ENCODE measurements at regions not wholly inside any gene's neighbourhood (a gene's known extent, or its start where the extent isn't known, plus 50 kb on each side); places are given as distances from the start of the nearest gene placed in this dataset.

GRCh38 chr5:165152058-165152457 lies 1646.6 kb downstream of the MAT2B start:
- no peak overlapping the region for H3K4me3 Mint-ChIP-seq (ENCODE audit: unreplicated experiment)
- no peak for TF ChIP-seq CTCF (IDR thresholded peaks at IDR 0.05)
- H3K4me1 Mint-ChIP-seq (ENCODE audit: low read depth), result no peaks in the 10 kb centered on the region
- no peaks in the 10 kb centered on the region for H3K27me3 Mint-ChIP-seq (ENCODE audit: low read depth)
- no peaks in the 10 kb centered on the region for H3K36me3 Mint-ChIP-seq (ENCODE audit: low read depth)
- no peak overlapping the region for H3K27ac Mint-ChIP-seq (ENCODE audit: unreplicated experiment)
- no peak for DNase-seq (ENCODE audit: low spot score)
- peaks cover 4% of the 10 kb centered on the region for H3K9me3 Mint-ChIP-seq (ENCODE audit: low read depth)

- no peak for TF ChIP-seq CTCF (IDR thresholded peaks at IDR 0.05)
- H3K4me3 Mint-ChIP-seq (ENCODE audit: unreplicated experiment), result no peak overlapping the region
- no peak for DNase-seq (ENCODE audit: low spot score)
These were observed 1651.8 kb downstream of the MAT2B start for GRCh38 chr5:165157219-165157618.

GRCh38 chr5:165161204-165161603 lies 1655.8 kb downstream of the MAT2B start:
- Mint-ChIP-seq H3K27me3 (ENCODE audit: low read depth) (no peaks in the 10 kb centered on the region), H3K4me1 (ENCODE audit: low read depth) (no peaks in the 10 kb centered on the region), H3K9me3 (ENCODE audit: low read depth) (no peaks in the 10 kb centered on the region), H3K27ac (ENCODE audit: unreplicated experiment) (no peak overlapping the region), H3K4me3 (ENCODE audit: unreplicated experiment) (no peak overlapping the region), H3K36me3 (ENCODE audit: low read depth) (no peaks in the 10 kb centered on the region)
- no peak for TF ChIP-seq CTCF (IDR thresholded peaks at IDR 0.05)
- no peak for DNase-seq (ENCODE audit: low spot score)

More at GRCh38 chr5:165157219-165157618, 1651.8 kb downstream of the MAT2B start:
- no peaks in the 10 kb centered on the region for H3K27me3 Mint-ChIP-seq (ENCODE audit: low read depth)
- H3K36me3 Mint-ChIP-seq (ENCODE audit: low read depth), result no peaks in the 10 kb centered on the region
- H3K9me3 Mint-ChIP-seq (ENCODE audit: low read depth), result no peaks in the 10 kb centered on the region
- no peaks in the 10 kb centered on the region for H3K4me1 Mint-ChIP-seq (ENCODE audit: low read depth)
- no peak overlapping the region for H3K27ac Mint-ChIP-seq (ENCODE audit: unreplicated experiment)

GRCh38 chr5:165163861-165164260 lies 1658.4 kb downstream of the MAT2B start:
- H3K27me3 Mint-ChIP-seq (ENCODE audit: low read depth), result no peaks in the 10 kb centered on the region
- H3K4me3 Mint-ChIP-seq (ENCODE audit: unreplicated experiment), result no peak overlapping the region
- DNase-seq (ENCODE audit: low spot score), result no peak

GRCh38 chr5:165173651-165174050 lies 1668.2 kb downstream of the MAT2B start:
- no peak for DNase-seq (ENCODE audit: low spot score)
- H3K36me3 Mint-ChIP-seq (ENCODE audit: low read depth), result no peaks in the 10 kb centered on the region
- H3K9me3 Mint-ChIP-seq (ENCODE audit: low read depth), result no peaks in the 10 kb centered on the region
- no peaks in the 10 kb centered on the region for H3K4me1 Mint-ChIP-seq (ENCODE audit: low read depth)
- H3K4me3 Mint-ChIP-seq (ENCODE audit: unreplicated experiment), result no peak overlapping the region
- H3K27ac Mint-ChIP-seq (ENCODE audit: unreplicated experiment), result no peak overlapping the region
- no peak for TF ChIP-seq CTCF (IDR thresholded peaks at IDR 0.05)
- no peaks in the 10 kb centered on the region for H3K27me3 Mint-ChIP-seq (ENCODE audit: low read depth)

More at GRCh38 chr5:165163861-165164260, 1658.4 kb downstream of the MAT2B start:
- Mint-ChIP-seq H3K4me1 (ENCODE audit: low read depth) (no peaks in the 10 kb centered on the region), H3K27ac (ENCODE audit: unreplicated experiment) (no peak overlapping the region), H3K9me3 (ENCODE audit: low read depth) (no peaks in the 10 kb centered on the region), H3K36me3 (ENCODE audit: low read depth) (no peaks in the 10 kb centered on the region)
- TF ChIP-seq CTCF (IDR thresholded peaks at IDR 0.05), result no peak
